H1 (cell line): ENCODE measurements at regions not wholly inside any gene's neighbourhood (a gene's known extent, or its start where the extent isn't known, plus 50 kb on each side); places are given as distances from the start of the nearest gene placed in this dataset.
A peak's percentile ranks its signal among the peaks of the same experiment; 100 is the strongest.

ENCODE experiments used
- CTCF ChIA-PET: fragments of 300-600 bp; sonication (Branson Sonifier 250); formaldehyde crosslinking; loops from one replicate; lab custom pipeline; 2021; ENCODE audit not compliant: partially characterized antibody; lab: Charles Lee
- POLR2A ChIA-PET: fragments of 300-600 bp; sonication (Branson Sonifier 250); formaldehyde crosslinking; loops from one replicate; lab custom pipeline; 2021; ENCODE audit warnings: inconsistent platforms; ENCODE audit not compliant: partially characterized antibody; lab: Charles Lee
- DNase-seq, 2 experiments: peaks; one replicate each; pipeline versions ENCODE4 v3.0.0 to v3.0.0-alpha.2; 2010 to 2022; ENCODE audit warnings: low spot score in 2 of 2, low read depth in 1 of 2, mixed read lengths in 1 of 2
- FAIRE-seq: peaks from 2 replicates; lab custom pipeline; 2011; peaks lifted over from hg19 to GRCh38; lab: Jason Lieb, UNC
- H2AFZ ChIP-seq: 2 replicates; pipeline ENCODE4 v1.8.1; 2012; ENCODE audit warnings: low read length, inconsistent platforms
- H2AK5ac ChIP-seq: 2 replicates; pipeline ENCODE4 v1.6.1; 2013; ENCODE audit warnings: low read depth, low read length
- H2BK120ac ChIP-seq: replicated peaks from 2 replicates; pipeline ENCODE3; 2013; ENCODE audit warnings: low read depth, low read length, inconsistent platforms
- H2BK12ac ChIP-seq: 2 replicates; pipeline ENCODE4 v1.6.1; 2013; ENCODE audit warnings: low read depth, low read length
- H2BK15ac ChIP-seq: 2 replicates; pipeline ENCODE4 v1.6.1; 2013; ENCODE audit warnings: low read length
- H2BK20ac ChIP-seq: 2 replicates; pipeline ENCODE4 v1.6.1; 2013; ENCODE audit warnings: low read length
- H2BK5ac ChIP-seq: 2 replicates; pipeline ENCODE4 v1.6.1; 2013; ENCODE audit warnings: low read depth, low read length
- H3K14ac ChIP-seq: 2 replicates; pipeline ENCODE4 v1.6.1; 2013; ENCODE audit warnings: inconsistent platforms; ENCODE audit not compliant: insufficient read length
- H3K18ac ChIP-seq: 2 replicates; pipeline ENCODE4 v1.6.1; 2013; ENCODE audit warnings: low read length; ENCODE audit errors: extremely low read depth
- H3K23ac ChIP-seq: 2 replicates; pipeline ENCODE4 v1.6.1; 2013; ENCODE audit warnings: inconsistent platforms; ENCODE audit not compliant: insufficient read length
- H3K23me2 ChIP-seq: 2 replicates; pipeline ENCODE4 v1.6.1; 2013; ENCODE audit warnings: low read depth, low read length
- H3K27ac ChIP-seq: 2 replicates; pipeline ENCODE4 v1.6.1; 2011; ENCODE audit warnings: low read depth, low read length, inconsistent platforms
- H3K27me3 ChIP-seq, 4 experiments: replicated peaks in 1 of 4; 1 replicate in 1 of 4; 2 replicates in 3 of 4; pipeline versions ENCODE4 v1.6.1 to v1.8.1; 2011 to 2013; ENCODE audit warnings: low read length in 3 of 4, mild to moderate bottlenecking in 3 of 4, inconsistent platforms in 2 of 4, mixed read lengths in 2 of 4, moderate library complexity in 1 of 4; ENCODE audit not compliant: control insufficient read depth in 3 of 4, insufficient read depth in 3 of 4; ENCODE audit errors: extremely low read depth in 1 of 4
- H3K36me3 ChIP-seq, 4 experiments: 2 replicates each; pipeline versions ENCODE4 v1.6.1 to v1.8.1; 2011 to 2013; ENCODE audit warnings: mild to moderate bottlenecking in 4 of 4, low read length in 3 of 4, moderate library complexity in 2 of 4, control low read depth in 1 of 4, inconsistent platforms in 1 of 4; ENCODE audit not compliant: insufficient read depth in 4 of 4, control insufficient read depth in 2 of 4
- H3K4ac ChIP-seq: replicated peaks from 2 replicates; pipeline ENCODE3; 2013; ENCODE audit warnings: low read length, low read depth, mixed read lengths, inconsistent platforms; ENCODE audit not compliant: insufficient read length
- H3K4me1 ChIP-seq, 4 experiments: replicated peaks in 1 of 4; 1 replicate in 1 of 4; 2 replicates in 3 of 4; pipeline versions ENCODE4 v1.6.1 to v1.8.1; 2011 to 2013; ENCODE audit warnings: low read length in 3 of 4, inconsistent platforms in 2 of 4, mixed read lengths in 1 of 4; ENCODE audit not compliant: insufficient read depth in 4 of 4, control insufficient read depth in 3 of 4
- H3K4me2 ChIP-seq, 2 experiments: 2 replicates each; pipeline versions ENCODE4 v1.6.1 to v1.8.1; 2011 to 2013; ENCODE audit warnings: low read depth in 2 of 2, low read length in 2 of 2, control low read depth in 1 of 2, inconsistent platforms in 1 of 2, mild to moderate bottlenecking in 1 of 2; ENCODE audit not compliant: insufficient read depth in 1 of 2
- H3K4me3 ChIP-seq, 4 experiments: fragments of 200-600, 300-600 bp in 1 of 4; sonication (generic), shearing (Covaris generic), sonication (Bioruptor Twin) in 1 of 4; 2 replicates each; pipeline versions ENCODE4 v1.5.1 to v1.8.1; 2011 to 2016; ENCODE audit warnings: low read length in 4 of 4, low read depth in 3 of 4, control low read depth in 2 of 4, inconsistent platforms in 2 of 4, mild to moderate bottlenecking in 2 of 4, mixed read lengths in 1 of 4, moderate library complexity in 1 of 4; ENCODE audit not compliant: insufficient read depth in 2 of 4; ENCODE audit errors: extremely low read depth in 1 of 4
- H3K56ac ChIP-seq: replicated peaks from 2 replicates; pipeline ENCODE3; 2013; ENCODE audit warnings: low read depth, mild to moderate bottlenecking, mixed read lengths, low read length, inconsistent platforms; ENCODE audit not compliant: insufficient read length
- H3K79me1 ChIP-seq: 2 replicates; pipeline ENCODE4 v1.6.1; 2013; ENCODE audit warnings: low read depth, low read length, control low read depth
- H3K79me2 ChIP-seq, 2 experiments: 2 replicates each; pipeline versions ENCODE4 v1.6.1 to v1.8.1; 2012 to 2013; ENCODE audit warnings: low read length in 2 of 2, mild to moderate bottlenecking in 2 of 2, inconsistent platforms in 1 of 2; ENCODE audit not compliant: insufficient read depth in 2 of 2, control insufficient read depth in 1 of 2
- H3K9ac ChIP-seq, 4 experiments: replicated peaks in 1 of 4; 1 replicate in 1 of 4; 2 replicates in 3 of 4; pipeline versions ENCODE4 v1.6.1 to v1.8.1; 2011 to 2013; ENCODE audit warnings: low read depth in 3 of 4, low read length in 3 of 4, control low read depth in 2 of 4, mild to moderate bottlenecking in 2 of 4, moderate library complexity in 2 of 4, inconsistent platforms in 1 of 4; ENCODE audit errors: extremely low read depth in 1 of 4
- H3K9me3 ChIP-seq, 2 experiments: 2 replicates each; pipeline versions ENCODE4 v1.6.1 to v1.8.1; 2012 to 2013; ENCODE audit warnings: mild to moderate bottlenecking in 2 of 2, moderate library complexity in 2 of 2, control low read depth in 1 of 2, inconsistent platforms in 1 of 2, low read depth in 1 of 2, low read length in 1 of 2, mixed read lengths in 1 of 2; ENCODE audit not compliant: insufficient read depth in 2 of 2
- H4K20me1 ChIP-seq, 2 experiments: replicated peaks in 1 of 2; 2 replicates each; pipeline versions ENCODE3 to v1.8.1; 2011 to 2013; ENCODE audit warnings: inconsistent platforms in 2 of 2, low read length in 2 of 2, mild to moderate bottlenecking in 1 of 2; ENCODE audit not compliant: insufficient read depth in 2 of 2, control insufficient read depth in 1 of 2
- H4K5ac ChIP-seq: 2 replicates; pipeline ENCODE4 v1.6.1; 2013; ENCODE audit warnings: low read length, low read depth, mixed read lengths, inconsistent platforms; ENCODE audit not compliant: insufficient read length
- H4K8ac ChIP-seq: 2 replicates; pipeline ENCODE4 v1.8.0; 2013; ENCODE audit warnings: mild to moderate bottlenecking, moderate library complexity, low read length, inconsistent platforms; ENCODE audit not compliant: insufficient read depth; ENCODE audit errors: extremely low read depth
- H4K91ac ChIP-seq: replicated peaks from 2 replicates; pipeline ENCODE3; 2013; ENCODE audit warnings: low read length, mixed read lengths, inconsistent platforms; ENCODE audit not compliant: insufficient read length
- BACH1 ChIP-seq: IDR thresholded peaks from 2 replicates; pipeline ENCODE4 v1.6.1; 2012; ENCODE audit warnings: low read length, improper control_type of control experiment
- CTCF ChIP-seq, 3 experiments: IDR thresholded peaks; 1 replicate in 2 of 3; 2 replicates in 1 of 3; pipeline versions ENCODE4 v1.5.1 to v1.6.1; 2011; ENCODE audit warnings: low read length in 3 of 3, mild to moderate bottlenecking in 3 of 3, inconsistent platforms in 2 of 3, low read depth in 1 of 3, moderate library complexity in 1 of 3; ENCODE audit not compliant: insufficient read depth in 1 of 3; ENCODE audit errors: control extremely low read depth in 1 of 3
- GTF2F1 ChIP-seq: IDR thresholded peaks from 2 replicates; pipeline ENCODE4 v1.6.1; 2012; ENCODE audit warnings: low read depth, low read length, improper control_type of control experiment, borderline replicate concordance
- JUND ChIP-seq: IDR thresholded peaks from 2 replicates; pipeline ENCODE4 v1.6.1; 2011; ENCODE audit warnings: mild to moderate bottlenecking, improper control_type of control experiment, low read length
- NANOG ChIP-seq: IDR thresholded peaks from 2 replicates; pipeline ENCODE4 v1.6.1; 2011; ENCODE audit warnings: low read length, low read depth, mild to moderate bottlenecking, inconsistent platforms; ENCODE audit not compliant: insufficient read depth, poor library complexity, severe bottlenecking
- NRF1 ChIP-seq: IDR thresholded peaks from 2 replicates; pipeline ENCODE4 v1.6.1; 2011; ENCODE audit warnings: mild to moderate bottlenecking, low read depth, low read length, improper control_type of control experiment
- RBBP5 ChIP-seq: IDR thresholded peaks from 2 replicates; pipeline ENCODE4 v1.7.1; 2012; ENCODE audit warnings: low read depth, mild to moderate bottlenecking, inconsistent platforms, low read length, moderate library complexity, borderline replicate concordance
- RXRA ChIP-seq: IDR thresholded peaks from 2 replicates; pipeline ENCODE4 v1.6.1; 2011; ENCODE audit warnings: low read depth, mild to moderate bottlenecking, low read length, moderate library complexity; ENCODE audit not compliant: insufficient read depth
- SAP30 ChIP-seq: fragments of 300-600 bp; sonication (generic); IDR thresholded peaks from 2 replicates; pipeline ENCODE4 v1.7.1; 2012; ENCODE audit warnings: low read length, moderate library complexity, mild to moderate bottlenecking, inconsistent platforms; ENCODE audit not compliant: insufficient read depth, insufficient replicate concordance
- SIRT6 ChIP-seq: IDR thresholded peaks from one replicate; pipeline ENCODE4 v1.7.1; 2012; ENCODE audit warnings: low read length, inconsistent platforms
- SP2 ChIP-seq: IDR thresholded peaks from 2 replicates; pipeline ENCODE4 v1.6.1; 2012; ENCODE audit warnings: mild to moderate bottlenecking, low read length, inconsistent platforms
- SUZ12 ChIP-seq: fragments of 200-600 bp; sonication (generic); IDR thresholded peaks from 2 replicates; pipeline ENCODE4 v1.6.1; 2012; ENCODE audit warnings: mild to moderate bottlenecking, inconsistent platforms, low read length, moderate library complexity, mixed read lengths
- TAF1 ChIP-seq: IDR thresholded peaks from 2 replicates; pipeline ENCODE4 v1.6.1; 2011; ENCODE audit warnings: mild to moderate bottlenecking, low read depth, low read length
- TBP ChIP-seq: IDR thresholded peaks from 2 replicates; pipeline ENCODE4 v1.6.1; 2011; ENCODE audit warnings: low read depth, low read length, improper control_type of control experiment

GRCh38 chr2:124999906-125000305 is 974.8 kb downstream of the CNTNAP5 start:
- H3K79me2 ChIP-seq = no peaks in the 10 kb centered on the region
- no peak overlapping the region for H2AFZ ChIP-seq
- no peaks in the 10 kb centered on the region for H4K20me1 ChIP-seq
- H3K4me1 ChIP-seq = peaks cover 5 to 26% (median 18%) of the 10 kb centered on the region in 4 experiments; a peak in 4 of 7 replicates
- H4K5ac ChIP-seq = no peak overlapping the region
- FAIRE-seq = no peak
- H3K23ac ChIP-seq = no peak overlapping the region
- no peak overlapping the region for H3K9ac ChIP-seq
- no peak overlapping the region for H3K56ac ChIP-seq
- CTCF ChIA-PET = no interaction called here
- H4K8ac ChIP-seq = no peak overlapping the region
- no peak overlapping the region for H2AK5ac ChIP-seq
- H3K27me3 ChIP-seq = no peaks in the 10 kb centered on the region
- no peaks in the 10 kb centered on the region for H3K79me1 ChIP-seq
- no peak overlapping the region; the same call in 1 of the 2 replicates for H2BK20ac ChIP-seq
- H3K23me2 ChIP-seq = no peaks in the 10 kb centered on the region; the same call in 1 of the 2 replicates
- H3K4ac ChIP-seq = no peak overlapping the region
- no peaks in the 10 kb centered on the region for H3K9me3 ChIP-seq
- no peak overlapping the region for H3K14ac ChIP-seq
- H3K36me3 ChIP-seq = no peaks in the 10 kb centered on the region
- no peak overlapping the region for H3K27ac ChIP-seq
- peak overlapping the region; percentile 68 for H2BK120ac ChIP-seq
- H3K4me2 ChIP-seq = no peak overlapping the region
- no peak overlapping the region for H3K18ac ChIP-seq
- DNase-seq = no peak
- no peak overlapping the region for H2BK15ac ChIP-seq
- no peak overlapping the region for H3K4me3 ChIP-seq
- H2BK12ac ChIP-seq = peak overlapping the region; percentile 42; the same call in 1 of the 2 replicates
- no peak overlapping the region for H4K91ac ChIP-seq
- H2BK5ac ChIP-seq = no peak overlapping the region
- POLR2A ChIA-PET = no interaction called here
- TF ChIP-seq RBBP5 (no peak), TBP (no peak), NANOG (no peak), RXRA (no peak), SAP30 (no peak), SIRT6 (no peak), GTF2F1 (no peak), SP2 (no peak), CTCF (IDR thresholded peaks at IDR 0.05; ENCODE audit: control extremely low read depth in 1 of 3, insufficient read depth in 1 of 3, low read depth in 1 of 3, low read length in 3 of 3) (no peak), SUZ12 (no peak), JUND (no peak), NRF1 (no peak), TAF1 (no peak), BACH1 (no peak)
